Activated T-cell treated with anti-CD3 and anti-CD28 coated beads, Interleukin-2, amount 50 U/mL, for 4 hours (primary cell): ENCODE measurements at regions not wholly inside any gene's neighbourhood (a gene's known extent, or its start where the extent isn't known, plus 50 kb on each side); places are given as distances from the start of the nearest gene placed in this dataset.
"Not testable (repeated sequence)": the region's sequence is repeated elsewhere in the genome, so short reads cannot be mapped to it uniquely, and the experiment has no call there.

Experiments used
- ATAC-seq, 2 donors: fragments of 200-7000 bp; cut with Tn5 transposase; one replicate each; pipeline ENCODE4 v1.10.0; 2021
- DNase-seq: peaks from one replicate; pipeline ENCODE4 v3.0.0-alpha.2; 2020
- H3K27me3 Mint-ChIP-seq: one replicate; pipeline ENCODE4 v1.8.0; 2021; ENCODE audit warnings: low read depth, mixed read lengths
- H3K36me3 Mint-ChIP-seq: one replicate; pipeline ENCODE4 v1.8.0; 2022; ENCODE audit warnings: mixed read lengths; ENCODE audit not compliant: insufficient read depth
- H3K4me1 Mint-ChIP-seq: one replicate; pipeline ENCODE4 v1.8.0; 2021; ENCODE audit warnings: low read depth, mixed read lengths
- H3K4me3 Mint-ChIP-seq: one replicate; pipeline ENCODE4 v1.8.0; 2021; ENCODE audit warnings: mild to moderate bottlenecking, moderate library complexity, mixed read lengths
- H3K9me3 Mint-ChIP-seq: one replicate; pipeline ENCODE4 v1.8.0; 2021; ENCODE audit warnings: mixed read lengths

- Mint-ChIP-seq H3K36me3 (no peaks in the 10 kb centered on the region), H3K9me3 (no peaks in the 10 kb centered on the region), H3K4me3 (no peak overlapping the region), H3K27me3 (peaks cover 7% of the 10 kb centered on the region), H3K4me1 (no peaks in the 10 kb centered on the region)
- ATAC-seq (no peak), DNase-seq (no peak)
Observed at GRCh38 chr4:55008166-55009056, 117.0 kb downstream of the KDR start.

- DNase-seq (no peak), ATAC-seq (no peak)
- Mint-ChIP-seq H3K9me3 (no peaks in the 10 kb centered on the region), H3K36me3 (no peaks in the 10 kb centered on the region), H3K4me1 (no peaks in the 10 kb centered on the region), H3K4me3 (no peak overlapping the region), H3K27me3 (peaks cover 7% of the 10 kb centered on the region)
Observed at GRCh38 chr4:55005910-55006309, 119.5 kb downstream of the KDR start.

GRCh38 chr4:55004831-55005230 is 120.6 kb downstream of the KDR start:
- Mint-ChIP-seq H3K27me3 (peaks cover 6% of the 10 kb centered on the region), H3K4me1 (no peaks in the 10 kb centered on the region), H3K36me3 (no peaks in the 10 kb centered on the region), H3K9me3 (no peaks in the 10 kb centered on the region), H3K4me3 (no peak overlapping the region)
- DNase-seq (no peak), ATAC-seq (no peak)

GRCh38 chr4:55002431-55002830 is 123.0 kb downstream of the KDR start:
- H3K4me1 Mint-ChIP-seq, result no peaks in the 10 kb centered on the region
- no peaks in the 10 kb centered on the region for H3K9me3 Mint-ChIP-seq
- ATAC-seq (no peak), DNase-seq (no peak)
- H3K4me3 Mint-ChIP-seq, result no peak overlapping the region
- peaks cover 5% of the 10 kb centered on the region for H3K27me3 Mint-ChIP-seq
- no peaks in the 10 kb centered on the region for H3K36me3 Mint-ChIP-seq

GRCh38 chr4:55001538-55001937 is 123.9 kb downstream of the KDR start:
- H3K9me3 Mint-ChIP-seq, result no peaks in the 10 kb centered on the region

GRCh38 chr4:54999003-54999402 is 126.4 kb downstream of the KDR start:
- no peaks in the 10 kb centered on the region for H3K4me1 Mint-ChIP-seq
- H3K4me3 Mint-ChIP-seq, result no peak overlapping the region
- peaks cover 4% of the 10 kb centered on the region for H3K27me3 Mint-ChIP-seq
- no peaks in the 10 kb centered on the region for H3K9me3 Mint-ChIP-seq
- ATAC-seq (no peak), DNase-seq (no peak)
- H3K36me3 Mint-ChIP-seq, result no peaks in the 10 kb centered on the region

More at GRCh38 chr4:55001538-55001937, 123.9 kb downstream of the KDR start:
- ATAC-seq, result no peak
- H3K4me1 Mint-ChIP-seq, result no peaks in the 10 kb centered on the region
- no peak for DNase-seq
- H3K36me3 Mint-ChIP-seq, result no peaks in the 10 kb centered on the region
- peaks cover 5% of the 10 kb centered on the region for H3K27me3 Mint-ChIP-seq
- no peak overlapping the region for H3K4me3 Mint-ChIP-seq

- H3K36me3 Mint-ChIP-seq, H3K4me1 Mint-ChIP-seq, ATAC-seq, H3K4me3 Mint-ChIP-seq, DNase-seq, H3K27me3 Mint-ChIP-seq: not testable (repeated sequence)
- H3K9me3 Mint-ChIP-seq, result peaks cover 15% of the 10 kb centered on the region
Observed at GRCh38 chr4:54993473-54994026, 131.8 kb downstream of the KDR start.

- Mint-ChIP-seq H3K27me3 (peaks cover 3% of the 10 kb centered on the region), H3K4me1 (no peaks in the 10 kb centered on the region), H3K4me3 (no peak overlapping the region), H3K36me3 (peaks cover 2% of the 10 kb centered on the region), H3K9me3 (peaks cover 27% of the 10 kb centered on the region)
- DNase-seq, result no peak
- ATAC-seq, result no peak
Observed at GRCh38 chr4:54992266-54992665, 133.1 kb downstream of the KDR start.

GRCh38 chr4:54988655-54989054 is 136.7 kb downstream of the KDR start:
- ATAC-seq (no peak), DNase-seq (no peak)
- Mint-ChIP-seq H3K4me1 (no peaks in the 10 kb centered on the region), H3K9me3 (peaks cover 30% of the 10 kb centered on the region), H3K36me3 (peaks cover 2% of the 10 kb centered on the region), H3K27me3 (no peaks in the 10 kb centered on the region), H3K4me3 (no peak overlapping the region)

GRCh38 chr4:54986095-54986846 is 139.1 kb downstream of the KDR start:
- Mint-ChIP-seq H3K27me3 (no peaks in the 10 kb centered on the region), H3K4me1 (no peaks in the 10 kb centered on the region), H3K4me3 (no peak overlapping the region), H3K9me3 (peaks cover 30% of the 10 kb centered on the region), H3K36me3 (peaks cover 2% of the 10 kb centered on the region)
- DNase-seq, result no peak
- ATAC-seq, result no peak

GRCh38 chr4:54976682-54977081 is 148.7 kb downstream of the KDR start:
- ATAC-seq, result no peak
- Mint-ChIP-seq H3K27me3 (peaks cover 2% of the 10 kb centered on the region), H3K4me1 (no peaks in the 10 kb centered on the region), H3K36me3 (no peaks in the 10 kb centered on the region), H3K4me3 (no peak overlapping the region), H3K9me3 (peaks cover 5% of the 10 kb centered on the region)
- DNase-seq, result no peak

GRCh38 chr4:54976031-54976430 is 149.4 kb downstream of the KDR start:
- ATAC-seq, result no peak
- H3K4me1 Mint-ChIP-seq, result no peaks in the 10 kb centered on the region
- H3K27me3 Mint-ChIP-seq, result peaks cover 1% of the 10 kb centered on the region
- no peaks in the 10 kb centered on the region for H3K36me3 Mint-ChIP-seq
- no peak for DNase-seq
- H3K4me3 Mint-ChIP-seq, result no peak overlapping the region
- H3K9me3 Mint-ChIP-seq, result peaks cover 5% of the 10 kb centered on the region

- DNase-seq (no peak), ATAC-seq (no peak)
- no peak overlapping the region for H3K4me3 Mint-ChIP-seq
- H3K9me3 Mint-ChIP-seq, result no peaks in the 10 kb centered on the region
- no peaks in the 10 kb centered on the region for H3K4me1 Mint-ChIP-seq
- no peaks in the 10 kb centered on the region for H3K27me3 Mint-ChIP-seq
- no peaks in the 10 kb centered on the region for H3K36me3 Mint-ChIP-seq
Observed at GRCh38 chr4:54973784-54974183, 151.6 kb downstream of the KDR start.

- no peak for ATAC-seq
- Mint-ChIP-seq H3K4me3 (no peak overlapping the region), H3K36me3 (no peaks in the 10 kb centered on the region), H3K4me1 (no peaks in the 10 kb centered on the region), H3K9me3 (no peaks in the 10 kb centered on the region), H3K27me3 (no peaks in the 10 kb centered on the region)
- no peak for DNase-seq
Observed at GRCh38 chr4:54971474-54971950, 153.9 kb downstream of the KDR start.
